ENCODE measurements at regions not wholly inside any gene's neighbourhood (a gene's known extent, or its start where the extent isn't known, plus 50 kb on each side); places are given as distances from the start of the nearest gene placed in this dataset.

- TF ChIP-seq, protein P1, sequence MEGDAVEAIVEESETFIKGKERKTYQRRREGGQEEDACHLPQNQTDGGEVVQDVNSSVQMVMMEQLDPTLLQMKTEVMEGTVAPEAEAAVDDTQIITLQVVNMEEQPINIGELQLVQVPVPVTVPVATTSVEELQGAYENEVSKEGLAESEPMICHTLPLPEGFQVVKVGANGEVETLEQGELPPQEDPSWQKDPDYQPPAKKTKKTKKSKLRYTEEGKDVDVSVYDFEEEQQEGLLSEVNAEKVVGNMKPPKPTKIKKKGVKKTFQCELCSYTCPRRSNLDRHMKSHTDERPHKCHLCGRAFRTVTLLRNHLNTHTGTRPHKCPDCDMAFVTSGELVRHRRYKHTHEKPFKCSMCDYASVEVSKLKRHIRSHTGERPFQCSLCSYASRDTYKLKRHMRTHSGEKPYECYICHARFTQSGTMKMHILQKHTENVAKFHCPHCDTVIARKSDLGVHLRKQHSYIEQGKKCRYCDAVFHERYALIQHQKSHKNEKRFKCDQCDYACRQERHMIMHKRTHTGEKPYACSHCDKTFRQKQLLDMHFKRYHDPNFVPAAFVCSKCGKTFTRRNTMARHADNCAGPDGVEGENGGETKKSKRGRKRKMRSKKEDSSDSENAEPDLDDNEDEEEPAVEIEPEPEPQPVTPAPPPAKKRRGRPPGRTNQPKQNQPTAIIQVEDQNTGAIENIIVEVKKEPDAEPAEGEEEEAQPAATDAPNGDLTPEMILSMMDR (IDR thresholded peaks at IDR 0.05) = no peak
- no peak for TF ChIP-seq EZH2phosphoT487 (IDR thresholded peaks at IDR 0.05)
Observed at GRCh38 chr1:103218369-103218768, 110.0 kb upstream of the COL11A1 start.

All from neural progenitor cell (in vitro differentiated cells).